Activated CD4-positive, alpha-beta T cell treated with anti-CD3 and anti-CD28 coated beads, Interleukin-2, amount 50 U/mL, for 16 hours (primary cell): ENCODE measurements at regions not wholly inside any gene's neighbourhood (a gene's known extent, or its start where the extent isn't known, plus 50 kb on each side); places are given as distances from the start of the nearest gene placed in this dataset.

Experiments used
- DNase-seq: peaks from one replicate; pipeline ENCODE4 v3.0.0-alpha.2; 2020

DNA sequence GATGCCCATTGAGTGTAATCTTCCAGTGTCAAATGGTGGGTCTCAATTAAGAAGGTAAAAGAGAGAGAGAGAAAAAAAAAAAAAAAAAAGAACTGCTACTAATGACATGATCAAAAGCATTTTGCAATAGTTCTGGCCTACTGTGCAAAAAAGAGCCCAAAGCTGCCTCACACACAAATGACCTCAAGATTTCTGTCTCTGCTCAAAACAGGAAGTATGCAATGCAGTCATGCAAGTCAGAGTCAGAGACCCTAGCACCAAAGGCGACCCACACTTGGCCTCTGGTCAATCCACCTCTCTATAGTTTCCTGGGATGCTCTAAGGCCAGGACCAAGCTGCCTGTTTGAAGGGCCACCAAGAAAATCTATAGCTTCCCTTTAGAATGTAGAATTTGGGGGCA is 323.5 kb downstream of the VPS13C start:
- no peak for DNase-seq

DNA sequence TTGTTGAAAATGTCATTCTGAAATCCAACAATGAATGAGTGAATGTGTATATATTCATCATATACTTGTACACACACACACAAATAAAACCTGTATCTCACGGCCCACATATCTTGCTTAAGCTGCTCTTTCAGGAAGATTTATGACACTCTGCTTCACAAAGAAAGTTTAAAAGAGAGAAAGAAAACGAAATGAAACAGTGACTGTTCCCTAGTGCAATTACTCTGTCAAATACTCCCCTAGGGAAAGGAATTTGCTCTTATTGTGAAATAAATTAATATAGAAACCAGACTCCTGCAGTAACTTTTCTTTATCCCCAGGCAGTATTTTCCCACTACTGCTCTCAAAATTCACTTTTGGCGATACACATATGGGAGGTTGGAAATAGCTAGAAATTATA is 329.1 kb downstream of the VPS13C start:
- no peak for DNase-seq

DNA sequence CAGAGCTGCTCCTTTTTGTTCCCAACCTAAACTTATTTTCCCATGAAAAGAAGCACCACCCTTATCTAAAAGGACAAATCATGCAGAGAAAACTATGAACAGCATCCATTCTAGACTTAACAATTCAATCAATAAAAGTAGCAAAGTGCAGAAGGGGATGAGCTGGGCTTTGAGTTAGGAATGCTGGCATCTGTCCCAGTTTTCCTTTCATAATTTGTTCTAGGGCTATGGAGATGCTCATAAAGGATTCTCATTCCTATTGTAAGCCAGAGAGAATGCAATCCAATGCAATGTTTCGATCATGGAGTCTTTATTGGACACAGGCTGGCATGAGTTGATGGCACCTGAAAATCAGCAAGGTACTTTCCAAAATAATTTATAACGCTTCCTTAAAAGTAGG is 330.6 kb downstream of the VPS13C start:
- no peak for DNase-seq

DNA sequence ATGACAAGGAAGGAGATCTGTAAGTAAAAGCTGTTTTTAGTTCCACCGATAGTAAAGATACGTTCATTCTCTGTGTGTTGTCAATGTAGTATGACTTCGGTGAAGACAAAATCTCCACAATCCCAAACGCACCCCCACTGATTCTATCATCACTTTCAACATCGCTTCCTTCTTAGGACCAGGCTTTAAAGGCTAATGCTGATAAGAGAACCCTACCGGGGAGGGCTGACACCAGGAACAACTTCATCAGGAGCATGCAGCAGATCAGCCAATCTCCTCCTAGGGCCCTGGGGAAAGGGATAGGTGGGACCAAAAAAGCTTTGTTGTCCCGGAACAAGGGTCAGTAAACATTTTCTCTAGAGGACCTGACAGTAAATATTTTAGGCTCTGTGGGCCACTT is 334.1 kb downstream of the VPS13C start:
- DNase-seq, result no peak

DNA sequence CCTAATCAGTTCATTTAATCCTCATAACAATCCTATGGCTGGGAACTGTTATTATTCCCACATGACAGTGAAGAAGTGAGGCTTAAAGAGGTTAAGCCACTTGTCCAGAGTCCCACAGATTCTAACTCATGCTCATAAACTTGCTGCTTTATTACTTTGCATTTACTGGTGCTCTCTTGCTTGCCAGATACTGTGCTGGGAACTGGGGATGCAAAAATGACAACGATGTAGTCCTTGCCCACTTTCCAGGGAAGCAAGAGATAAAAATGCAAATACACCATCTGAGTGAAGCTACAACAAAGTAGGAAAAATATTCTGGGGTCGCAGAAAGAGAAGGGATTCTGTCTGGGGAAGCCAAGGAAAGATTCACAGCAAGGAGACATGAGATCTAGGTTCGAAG is 335.0 kb downstream of the VPS13C start:
- no peak for DNase-seq

DNA sequence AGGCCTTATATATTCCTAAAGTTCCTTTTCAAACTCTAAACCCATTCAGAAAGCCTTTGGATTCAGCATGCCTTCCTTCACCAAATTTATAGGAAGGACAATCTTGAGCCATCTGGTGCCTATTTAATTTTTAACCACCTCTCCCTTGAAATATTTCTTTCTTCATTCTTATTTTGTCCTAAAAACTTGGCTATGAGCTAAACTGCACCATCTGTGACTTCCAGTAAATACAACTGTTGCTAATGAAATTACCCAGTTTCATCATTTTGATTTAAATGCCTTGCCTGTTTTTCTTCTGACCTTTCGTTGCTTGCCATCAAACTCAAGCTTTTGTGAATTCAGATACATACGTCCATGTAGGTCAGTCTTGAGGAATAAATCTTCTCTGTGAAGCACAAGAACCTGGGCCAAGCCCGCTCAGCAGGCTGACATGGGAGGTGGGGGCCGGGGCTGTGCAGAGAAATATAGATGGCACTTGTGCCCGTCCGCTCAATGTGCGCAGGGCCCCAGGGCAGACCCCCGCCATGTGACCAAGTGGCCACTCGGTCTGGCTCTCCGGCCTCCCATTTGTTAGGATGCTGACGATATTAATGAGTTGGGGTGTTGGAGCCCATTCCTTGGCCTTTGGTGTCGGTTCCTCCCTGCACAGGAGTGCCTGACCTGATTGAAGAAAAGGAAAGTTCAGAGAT is 335.9 kb downstream of the VPS13C start:
- DNase-seq, result no peak

DNA sequence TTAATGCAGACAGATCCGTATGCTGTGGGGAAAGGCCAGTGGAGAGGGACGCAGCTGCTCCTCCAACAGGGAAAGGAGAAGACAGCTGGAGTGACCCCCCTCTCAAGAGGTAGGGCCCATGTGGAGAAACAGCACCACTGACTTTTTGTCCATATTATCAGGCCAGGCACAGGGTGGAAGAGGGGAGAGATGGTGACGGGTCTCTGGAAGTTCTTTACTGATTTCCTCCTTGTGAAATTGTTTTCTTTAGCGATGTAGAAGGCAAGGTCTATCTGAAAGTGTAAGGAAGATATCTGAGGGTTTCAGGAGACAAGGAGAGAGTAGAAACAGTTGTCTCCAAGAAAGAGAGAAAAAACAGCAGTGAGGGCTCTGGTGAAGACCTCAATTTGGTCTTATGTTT is 338.8 kb downstream of the VPS13C start:
- DNase-seq, result no peak

DNA sequence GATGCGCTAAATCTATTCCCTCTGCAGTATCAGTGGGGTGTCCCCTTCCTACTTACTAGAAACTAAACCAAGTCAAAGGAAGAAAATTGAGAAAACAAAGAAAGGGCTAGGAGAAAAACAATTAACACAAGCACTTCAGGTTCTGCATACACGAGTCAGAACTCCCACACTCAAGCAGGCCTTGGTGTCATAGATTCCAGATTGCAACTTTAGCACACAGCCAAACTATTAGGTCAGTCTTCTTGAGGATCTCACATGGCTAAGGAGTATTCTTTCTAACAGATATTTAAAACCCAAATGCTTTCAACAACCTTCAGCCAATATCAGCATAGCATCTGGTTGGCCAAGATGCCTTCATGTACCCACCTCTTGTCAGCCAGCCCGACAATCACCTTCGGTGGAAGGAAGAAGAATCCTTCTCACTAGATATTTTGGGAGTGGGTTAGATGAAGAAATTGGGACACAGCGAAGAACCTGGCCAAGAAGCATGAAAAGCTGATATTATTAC is 340.0 kb downstream of the VPS13C start:
- no peak for DNase-seq

DNA sequence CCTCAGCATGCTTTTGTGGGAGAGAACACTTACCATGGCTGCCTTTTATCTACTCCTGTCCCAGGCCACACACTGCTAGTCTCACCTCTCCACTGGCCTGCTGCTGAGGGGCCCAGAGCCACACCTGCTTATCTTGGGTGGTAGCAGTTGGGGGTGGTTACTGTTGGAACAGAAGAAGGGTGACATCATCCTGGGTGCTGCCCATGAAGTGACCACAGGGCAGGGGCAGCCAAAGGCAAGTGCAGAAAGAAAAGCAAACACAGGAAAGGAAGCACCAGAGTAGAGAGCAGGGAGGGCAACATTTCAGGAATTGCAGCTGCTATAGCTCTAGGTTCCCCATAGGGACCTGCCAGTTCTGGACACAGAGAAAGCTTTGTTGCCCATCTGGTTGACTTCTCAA is 345.2 kb downstream of the VPS13C start:
- no peak for DNase-seq

DNA sequence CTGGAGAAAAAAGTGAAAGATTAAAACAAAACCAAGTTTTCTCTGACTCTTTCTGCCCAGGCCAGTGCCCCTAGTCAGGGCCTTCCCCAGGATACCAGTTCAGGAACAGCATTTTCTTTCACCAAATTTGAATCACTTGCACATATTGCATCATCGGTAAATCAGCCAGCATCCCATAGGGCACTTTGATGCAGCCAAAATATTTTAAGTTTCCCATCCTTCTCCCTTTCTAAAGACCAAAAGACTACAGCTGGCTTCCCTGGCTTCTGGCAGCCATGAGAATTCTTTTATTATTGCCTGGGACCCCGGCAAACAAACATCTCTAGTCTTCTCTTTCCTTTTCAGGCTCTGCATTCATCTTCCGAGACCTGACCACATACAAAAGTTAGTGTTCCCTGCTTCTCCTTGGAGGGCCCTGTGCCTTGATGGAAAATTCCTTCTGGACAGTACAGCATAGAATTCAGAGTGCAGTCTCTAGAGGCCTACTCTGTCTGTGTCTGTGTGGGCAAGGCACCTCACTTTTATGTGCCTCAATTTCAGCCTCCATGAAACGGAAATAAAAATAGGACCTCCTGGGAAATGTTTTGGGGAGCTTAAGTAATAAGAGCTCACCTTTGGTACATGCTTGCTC is 348.0 kb downstream of the VPS13C start:
- no peak for DNase-seq

DNA sequence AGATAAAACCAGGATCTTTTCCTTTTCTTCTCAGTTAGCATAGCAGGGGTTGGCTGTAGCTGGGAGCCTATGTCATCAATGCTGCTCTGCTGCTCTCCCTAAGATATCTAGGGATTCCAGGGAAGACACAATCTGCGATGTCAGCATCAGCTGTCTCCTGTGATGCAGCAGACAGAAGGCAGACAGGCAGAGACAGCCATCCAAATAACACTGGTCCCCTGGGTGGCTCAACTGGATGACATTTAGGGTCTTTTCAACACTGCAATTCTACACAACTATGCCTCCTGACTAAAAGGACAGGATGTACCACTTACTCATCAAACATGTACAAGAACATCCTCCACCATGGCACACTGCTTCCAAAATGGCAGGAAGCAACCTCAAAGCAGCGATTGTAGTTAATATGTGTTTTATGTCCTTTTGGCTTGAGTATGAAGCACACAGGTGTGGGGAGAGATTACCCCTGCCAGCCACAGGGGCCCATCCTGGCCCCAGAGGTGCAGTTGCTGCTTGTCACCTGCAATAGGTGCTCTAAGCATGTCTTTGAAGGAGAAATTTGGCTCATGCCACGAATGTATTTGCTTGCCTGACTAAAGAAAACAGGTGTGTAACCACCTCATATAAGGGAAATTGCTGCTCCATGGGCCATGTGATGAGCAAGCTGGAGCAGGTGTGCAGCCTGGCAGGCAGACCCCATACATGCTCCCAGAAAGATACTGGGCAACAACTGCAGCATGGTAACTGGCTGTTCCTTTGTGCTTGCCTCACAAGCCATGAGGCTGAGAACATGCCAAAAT is 357.8 kb downstream of the VPS13C start:
- no peak for DNase-seq

DNA sequence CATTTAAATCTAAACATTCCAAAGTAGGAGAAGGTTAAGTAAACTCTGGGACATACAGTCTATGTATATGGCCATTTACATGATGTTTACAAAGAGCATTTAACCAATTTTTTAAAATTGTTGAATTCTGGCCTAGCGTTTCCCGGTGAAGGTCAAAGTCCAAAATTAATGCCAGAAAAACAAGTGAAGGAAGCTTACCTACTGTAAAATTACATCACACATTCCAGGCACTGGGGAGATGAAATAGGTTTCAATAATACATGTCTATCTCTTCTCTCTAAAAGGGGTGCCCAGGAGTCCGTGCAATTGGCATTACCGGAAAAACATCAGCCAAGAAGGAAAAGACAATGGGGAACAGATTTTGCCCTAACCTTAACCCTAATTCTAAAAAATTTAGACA is 358.8 kb downstream of the VPS13C start:
- DNase-seq, result no peak

DNA sequence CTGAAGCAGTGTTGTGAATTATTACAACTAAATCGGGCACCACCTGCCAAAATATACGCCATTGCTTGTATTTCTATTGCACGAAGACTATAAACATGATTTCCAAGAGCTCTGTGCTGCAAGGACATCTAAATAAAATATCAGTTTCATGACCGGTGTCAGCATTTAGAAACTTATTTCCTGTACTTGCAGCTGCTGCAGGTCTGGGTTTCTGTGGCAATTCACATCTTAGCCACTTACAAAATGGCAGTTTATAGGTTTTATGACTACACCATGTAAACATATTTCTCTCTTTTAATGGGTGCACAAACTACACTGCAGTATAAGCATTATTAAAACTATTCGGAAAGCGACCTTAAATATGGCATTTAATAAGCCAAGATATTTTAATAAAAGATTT is 359.4 kb downstream of the VPS13C start:
- DNase-seq, result no peak

DNA sequence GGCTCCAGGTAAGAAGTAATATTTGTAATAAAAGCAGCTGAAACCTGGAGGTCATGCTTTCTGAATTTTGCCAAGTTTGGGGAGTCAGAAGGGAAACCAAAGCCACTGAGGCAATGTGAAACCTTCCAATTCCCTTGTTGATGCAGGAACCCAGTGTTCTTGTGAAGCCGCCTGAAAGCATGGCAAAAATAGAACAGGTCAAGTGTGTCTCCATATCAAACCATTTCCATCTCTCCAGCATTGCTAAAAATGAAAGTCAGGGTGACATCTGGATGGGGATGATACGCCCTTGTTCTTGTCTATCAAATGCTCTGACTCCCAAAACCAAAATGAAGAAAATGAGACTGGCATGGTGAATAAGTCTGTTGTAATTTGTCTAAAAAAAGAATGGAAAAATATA is 362.5 kb downstream of the VPS13C start:
- no peak for DNase-seq

DNA sequence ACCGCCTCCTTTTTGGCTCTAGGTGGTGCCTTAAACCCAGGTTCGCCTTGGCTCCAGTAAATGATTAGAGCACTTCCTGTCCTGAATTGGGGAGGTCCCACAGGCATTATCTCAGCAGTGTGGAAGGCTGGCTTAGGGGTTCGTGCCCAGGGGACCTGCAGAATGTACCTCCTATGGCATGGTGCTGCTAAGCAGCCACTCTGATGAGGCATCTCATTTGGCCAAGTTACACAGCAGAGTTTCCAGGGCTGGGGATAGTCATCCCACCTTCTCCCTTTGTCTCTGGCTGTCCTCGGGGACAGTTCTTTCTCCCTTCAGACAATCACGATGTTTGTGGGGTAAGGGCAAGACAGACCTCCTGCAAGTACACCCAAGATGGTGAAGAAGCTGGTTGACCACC is 371.2 kb downstream of the VPS13C start:
- no peak for DNase-seq

DNA sequence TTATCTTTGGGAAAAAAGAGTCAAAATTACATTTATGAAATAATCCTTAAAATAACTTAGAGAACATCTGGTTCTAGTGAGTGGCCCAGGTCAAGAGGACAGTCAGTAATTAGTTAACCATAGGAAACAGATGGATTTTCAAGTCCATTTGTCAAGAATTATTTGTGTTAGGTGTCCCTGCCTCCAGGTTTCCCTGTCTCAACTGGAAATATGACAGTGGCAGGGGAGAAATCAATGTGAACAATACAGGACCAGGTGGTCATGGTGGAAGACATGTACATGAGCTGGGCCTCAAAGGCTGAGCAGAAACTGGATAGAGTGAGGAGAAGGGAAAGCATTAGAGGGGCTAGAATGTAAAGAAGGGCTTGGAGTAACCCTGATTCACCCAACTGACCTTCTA is 372.6 kb downstream of the VPS13C start:
- DNase-seq, result no peak

DNA sequence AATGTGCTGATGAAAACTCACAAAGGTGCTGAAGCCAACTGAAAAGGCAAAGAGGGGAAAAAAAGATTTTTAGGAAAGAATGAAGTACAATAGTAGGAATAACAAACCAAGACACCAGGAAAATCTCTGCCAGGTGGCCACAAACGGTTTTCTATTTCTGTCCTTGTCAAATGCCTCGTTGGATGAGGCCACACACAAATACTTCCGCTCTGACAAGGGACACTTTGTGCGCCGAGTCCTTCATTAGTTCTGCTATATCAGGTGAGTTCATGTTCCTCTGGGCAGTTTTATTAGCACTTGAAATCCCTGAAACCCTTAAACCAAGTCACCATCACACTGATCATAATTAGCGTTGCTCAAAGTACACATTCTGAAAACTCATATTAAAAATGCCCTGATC is 373.1 kb downstream of the VPS13C start:
- DNase-seq, result no peak

DNA sequence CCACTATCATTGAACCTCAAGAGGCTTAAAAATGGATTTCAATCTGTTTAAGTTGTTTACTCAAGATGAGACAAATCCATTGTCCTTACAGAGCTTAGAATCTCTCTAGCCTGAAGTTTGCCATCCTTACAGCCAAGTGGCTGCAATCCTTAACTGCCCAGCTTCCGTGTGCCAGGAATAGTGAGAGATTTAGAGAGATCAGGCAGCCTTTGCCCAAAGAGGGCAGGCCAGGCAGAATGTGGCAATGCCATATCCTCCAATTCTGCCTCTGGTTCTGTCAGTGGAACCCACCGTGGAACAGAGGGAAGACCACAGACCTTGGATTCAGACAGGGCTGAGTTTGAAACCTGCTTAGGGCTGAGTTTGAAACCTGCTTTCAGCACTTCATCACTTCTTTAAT is 374.3 kb downstream of the VPS13C start:
- no peak for DNase-seq

DNA sequence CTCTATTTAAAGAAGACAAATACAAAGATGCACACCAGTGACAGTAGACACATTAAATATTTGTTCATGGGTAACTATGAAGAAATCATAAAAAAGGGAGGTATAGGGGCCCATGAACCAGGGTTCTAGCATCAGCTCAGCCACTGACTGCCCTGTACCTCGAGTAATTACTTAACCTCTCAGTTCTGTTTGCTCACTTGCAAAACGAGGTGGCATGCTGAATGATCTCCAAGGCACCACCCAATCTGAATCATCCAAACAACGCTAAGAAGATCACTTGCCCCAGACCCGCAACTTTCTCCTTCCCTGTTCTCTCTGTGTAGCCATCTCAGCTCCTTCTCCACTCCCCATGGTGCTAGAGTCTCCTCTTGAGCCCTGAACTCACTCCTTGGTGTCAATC is 374.7 kb downstream of the VPS13C start:
- no peak for DNase-seq

DNA sequence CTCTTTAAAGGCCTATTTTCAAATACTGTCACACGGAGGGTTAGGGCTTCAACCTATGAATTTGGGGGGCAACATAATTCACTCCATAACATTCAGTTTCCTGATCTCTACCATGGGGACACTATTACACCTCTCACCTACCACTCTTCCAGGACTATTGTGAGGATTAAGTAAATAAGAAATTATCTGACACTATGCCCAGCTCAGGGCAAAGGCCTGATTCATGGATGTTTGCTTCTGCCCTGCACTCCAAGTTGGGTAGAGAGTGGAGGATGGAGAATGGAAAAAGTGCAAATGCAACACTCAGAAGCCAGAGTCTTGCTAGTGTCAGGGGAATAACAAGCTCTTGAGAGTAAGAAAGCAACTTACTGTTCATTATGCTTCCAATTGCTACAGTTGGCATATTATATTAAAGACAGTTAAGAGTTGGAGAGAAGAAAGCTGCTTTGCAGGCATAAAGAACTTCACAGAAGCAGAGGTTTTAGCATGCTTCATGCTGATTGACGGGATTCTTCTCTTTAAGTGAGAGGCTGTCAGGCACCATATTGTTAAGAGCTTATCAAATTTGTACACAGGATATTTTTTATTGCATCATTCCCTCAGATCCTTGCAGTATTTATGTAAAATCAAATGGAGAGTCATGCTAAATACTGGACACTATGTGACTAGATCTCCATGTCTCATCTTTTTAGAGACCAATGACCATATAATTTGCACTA is 375.3 kb downstream of the VPS13C start:
- DNase-seq, result no peak

DNA sequence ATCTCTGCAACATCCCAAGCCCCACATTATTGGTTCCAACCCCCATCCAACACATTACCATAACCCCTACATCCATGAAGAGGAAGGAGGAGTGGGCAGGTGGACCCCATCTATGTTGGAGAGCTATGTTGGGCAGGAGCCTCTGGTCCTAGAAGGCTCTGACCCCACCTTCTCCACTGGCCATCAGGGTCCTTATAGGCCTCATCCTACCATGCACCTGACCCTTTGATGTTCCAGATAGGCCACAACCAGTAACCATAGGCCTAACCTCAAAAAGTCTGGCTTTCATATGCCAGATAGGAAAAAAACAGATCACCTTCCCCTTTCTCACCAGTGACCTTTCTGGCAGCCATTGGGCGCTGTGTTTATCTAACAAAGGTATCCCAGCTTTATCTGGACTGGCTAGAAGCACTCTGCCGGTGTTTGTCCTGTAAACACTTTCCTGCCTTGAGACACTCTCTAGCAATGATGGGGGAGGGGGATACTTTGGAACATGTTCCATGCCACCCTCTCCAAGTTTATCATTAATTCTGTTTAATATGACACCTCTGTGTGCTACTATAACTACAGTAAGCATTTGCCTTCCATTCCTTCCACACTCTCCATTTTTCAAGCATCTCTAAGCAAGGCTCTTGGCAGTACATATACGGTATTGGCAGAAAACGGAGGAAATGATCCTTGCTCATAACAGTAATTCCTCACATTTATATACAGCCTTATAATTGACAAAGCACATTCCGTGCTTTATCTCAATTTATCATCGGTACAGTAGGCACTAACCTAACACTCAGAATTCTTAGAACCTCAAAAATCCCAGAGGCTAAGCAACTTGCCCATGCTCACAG is 377.1 kb downstream of the VPS13C start:
- DNase-seq, result no peak

DNA sequence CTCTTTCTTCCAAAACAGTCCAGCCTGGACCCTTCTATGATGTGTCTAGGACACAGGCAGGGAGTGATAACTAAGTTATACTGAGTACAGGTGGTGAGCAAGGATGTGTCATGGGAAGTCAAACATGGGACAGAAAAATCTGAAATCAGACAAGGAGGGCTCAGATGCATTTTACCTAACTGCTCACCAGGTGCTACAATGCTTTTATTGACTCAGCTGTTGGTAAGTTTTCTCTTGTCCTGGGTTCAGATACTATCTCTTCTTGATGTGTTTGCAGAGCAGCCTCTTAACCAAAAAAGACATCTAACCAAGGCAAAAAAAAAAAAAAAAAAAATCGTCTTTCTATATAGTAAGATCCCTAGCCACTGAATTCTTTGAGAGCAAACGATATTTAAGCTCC is 378.6 kb downstream of the VPS13C start:
- no peak for DNase-seq

DNA sequence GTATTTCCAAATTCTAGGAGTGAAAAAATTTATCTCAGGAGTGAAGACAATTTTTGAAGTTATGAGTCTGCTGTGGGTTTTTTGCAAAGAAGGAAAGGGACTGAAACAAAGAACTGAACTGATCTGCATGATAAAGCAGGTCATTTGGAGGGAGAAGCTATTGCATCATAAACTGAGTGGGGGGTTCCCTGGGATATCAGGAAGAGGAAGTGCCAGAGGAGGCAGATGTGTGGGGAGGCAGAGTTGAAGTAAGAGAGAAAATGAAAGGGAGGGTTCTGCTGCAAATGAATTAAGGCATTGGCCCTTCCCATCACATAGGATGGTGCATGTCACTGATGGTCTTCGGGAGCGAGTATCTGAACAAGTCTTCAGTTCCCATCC is 379.2 kb downstream of the VPS13C start:
- DNase-seq, result no peak
